ENCODE measurements at regions not wholly inside any gene's neighbourhood (a gene's known extent, or its start where the extent isn't known, plus 50 kb on each side); places are given as distances from the start of the nearest gene placed in this dataset.

GRCh38 chr20:60422848-60423247 lies 464.6 kb downstream of the CDH26 start (continued):
- TF ChIP-seq, protein P1, sequence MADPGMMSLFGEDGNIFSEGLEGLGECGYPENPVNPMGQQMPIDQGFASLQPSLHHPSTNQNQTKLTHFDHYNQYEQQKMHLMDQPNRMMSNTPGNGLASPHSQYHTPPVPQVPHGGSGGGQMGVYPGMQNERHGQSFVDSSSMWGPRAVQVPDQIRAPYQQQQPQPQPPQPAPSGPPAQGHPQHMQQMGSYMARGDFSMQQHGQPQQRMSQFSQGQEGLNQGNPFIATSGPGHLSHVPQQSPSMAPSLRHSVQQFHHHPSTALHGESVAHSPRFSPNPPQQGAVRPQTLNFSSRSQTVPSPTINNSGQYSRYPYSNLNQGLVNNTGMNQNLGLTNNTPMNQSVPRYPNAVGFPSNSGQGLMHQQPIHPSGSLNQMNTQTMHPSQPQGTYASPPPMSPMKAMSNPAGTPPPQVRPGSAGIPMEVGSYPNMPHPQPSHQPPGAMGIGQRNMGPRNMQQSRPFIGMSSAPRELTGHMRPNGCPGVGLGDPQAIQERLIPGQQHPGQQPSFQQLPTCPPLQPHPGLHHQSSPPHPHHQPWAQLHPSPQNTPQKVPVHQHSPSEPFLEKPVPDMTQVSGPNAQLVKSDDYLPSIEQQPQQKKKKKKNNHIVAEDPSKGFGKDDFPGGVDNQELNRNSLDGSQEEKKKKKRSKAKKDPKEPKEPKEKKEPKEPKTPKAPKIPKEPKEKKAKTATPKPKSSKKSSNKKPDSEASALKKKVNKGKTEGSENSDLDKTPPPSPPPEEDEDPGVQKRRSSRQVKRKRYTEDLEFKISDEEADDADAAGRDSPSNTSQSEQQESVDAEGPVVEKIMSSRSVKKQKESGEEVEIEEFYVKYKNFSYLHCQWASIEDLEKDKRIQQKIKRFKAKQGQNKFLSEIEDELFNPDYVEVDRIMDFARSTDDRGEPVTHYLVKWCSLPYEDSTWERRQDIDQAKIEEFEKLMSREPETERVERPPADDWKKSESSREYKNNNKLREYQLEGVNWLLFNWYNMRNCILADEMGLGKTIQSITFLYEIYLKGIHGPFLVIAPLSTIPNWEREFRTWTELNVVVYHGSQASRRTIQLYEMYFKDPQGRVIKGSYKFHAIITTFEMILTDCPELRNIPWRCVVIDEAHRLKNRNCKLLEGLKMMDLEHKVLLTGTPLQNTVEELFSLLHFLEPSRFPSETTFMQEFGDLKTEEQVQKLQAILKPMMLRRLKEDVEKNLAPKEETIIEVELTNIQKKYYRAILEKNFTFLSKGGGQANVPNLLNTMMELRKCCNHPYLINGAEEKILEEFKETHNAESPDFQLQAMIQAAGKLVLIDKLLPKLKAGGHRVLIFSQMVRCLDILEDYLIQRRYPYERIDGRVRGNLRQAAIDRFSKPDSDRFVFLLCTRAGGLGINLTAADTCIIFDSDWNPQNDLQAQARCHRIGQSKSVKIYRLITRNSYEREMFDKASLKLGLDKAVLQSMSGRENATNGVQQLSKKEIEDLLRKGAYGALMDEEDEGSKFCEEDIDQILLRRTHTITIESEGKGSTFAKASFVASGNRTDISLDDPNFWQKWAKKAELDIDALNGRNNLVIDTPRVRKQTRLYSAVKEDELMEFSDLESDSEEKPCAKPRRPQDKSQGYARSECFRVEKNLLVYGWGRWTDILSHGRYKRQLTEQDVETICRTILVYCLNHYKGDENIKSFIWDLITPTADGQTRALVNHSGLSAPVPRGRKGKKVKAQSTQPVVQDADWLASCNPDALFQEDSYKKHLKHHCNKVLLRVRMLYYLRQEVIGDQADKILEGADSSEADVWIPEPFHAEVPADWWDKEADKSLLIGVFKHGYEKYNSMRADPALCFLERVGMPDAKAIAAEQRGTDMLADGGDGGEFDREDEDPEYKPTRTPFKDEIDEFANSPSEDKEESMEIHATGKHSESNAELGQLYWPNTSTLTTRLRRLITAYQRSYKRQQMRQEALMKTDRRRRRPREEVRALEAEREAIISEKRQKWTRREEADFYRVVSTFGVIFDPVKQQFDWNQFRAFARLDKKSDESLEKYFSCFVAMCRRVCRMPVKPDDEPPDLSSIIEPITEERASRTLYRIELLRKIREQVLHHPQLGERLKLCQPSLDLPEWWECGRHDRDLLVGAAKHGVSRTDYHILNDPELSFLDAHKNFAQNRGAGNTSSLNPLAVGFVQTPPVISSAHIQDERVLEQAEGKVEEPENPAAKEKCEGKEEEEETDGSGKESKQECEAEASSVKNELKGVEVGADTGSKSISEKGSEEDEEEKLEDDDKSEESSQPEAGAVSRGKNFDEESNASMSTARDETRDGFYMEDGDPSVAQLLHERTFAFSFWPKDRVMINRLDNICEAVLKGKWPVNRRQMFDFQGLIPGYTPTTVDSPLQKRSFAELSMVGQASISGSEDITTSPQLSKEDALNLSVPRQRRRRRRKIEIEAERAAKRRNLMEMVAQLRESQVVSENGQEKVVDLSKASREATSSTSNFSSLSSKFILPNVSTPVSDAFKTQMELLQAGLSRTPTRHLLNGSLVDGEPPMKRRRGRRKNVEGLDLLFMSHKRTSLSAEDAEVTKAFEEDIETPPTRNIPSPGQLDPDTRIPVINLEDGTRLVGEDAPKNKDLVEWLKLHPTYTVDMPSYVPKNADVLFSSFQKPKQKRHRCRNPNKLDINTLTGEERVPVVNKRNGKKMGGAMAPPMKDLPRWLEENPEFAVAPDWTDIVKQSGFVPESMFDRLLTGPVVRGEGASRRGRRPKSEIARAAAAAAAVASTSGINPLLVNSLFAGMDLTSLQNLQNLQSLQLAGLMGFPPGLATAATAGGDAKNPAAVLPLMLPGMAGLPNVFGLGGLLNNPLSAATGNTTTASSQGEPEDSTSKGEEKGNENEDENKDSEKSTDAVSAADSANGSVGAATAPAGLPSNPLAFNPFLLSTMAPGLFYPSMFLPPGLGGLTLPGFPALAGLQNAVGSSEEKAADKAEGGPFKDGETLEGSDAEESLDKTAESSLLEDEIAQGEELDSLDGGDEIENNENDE (IDR thresholded peaks at IDR 0.05; ENCODE audit: insufficient replicate concordance, low read length), result no peak
- no peak for TF ChIP-seq TEAD4 (IDR thresholded peaks at IDR 0.05; ENCODE audit: low read depth, low read length)
- no peak for TF ChIP-seq SIN3A (conservative IDR thresholded peaks at IDR 0.05 in 1 of 2, IDR thresholded peaks at IDR 0.05 in 1 of 2; ENCODE audit: low read depth in 1 of 2, low read length in 2 of 2)
- no peak for TF ChIP-seq GTF2F1 (IDR thresholded peaks at IDR 0.05; ENCODE audit: borderline replicate concordance, low read depth, low read length)
- no peak for TF ChIP-seq KDM1A (IDR thresholded peaks at IDR 0.05; ENCODE audit: borderline replicate concordance, low read length)
- no peak for TF ChIP-seq KDM5A (IDR thresholded peaks at IDR 0.05; ENCODE audit: low read length)
- no peak for TF ChIP-seq KDM4A (IDR thresholded peaks at IDR 0.05; ENCODE audit: low read depth, low read length, severe bottlenecking)
- no peak for TF ChIP-seq TCF12 (IDR thresholded peaks at IDR 0.05; ENCODE audit: low read depth, low read length)
- no peak for TF ChIP-seq CHD1 (IDR thresholded peaks at IDR 0.05; ENCODE audit: low read depth, low read length)
- TF ChIP-seq CTBP2 (IDR thresholded peaks at IDR 0.05; ENCODE audit: borderline replicate concordance, insufficient read depth, insufficient read length, low read length), result no peak
- no peak for TF ChIP-seq TBP (IDR thresholded peaks at IDR 0.05; ENCODE audit: low read depth, low read length)
- TF ChIP-seq CBX5 (IDR thresholded peaks at IDR 0.05; ENCODE audit: low read depth, low read length), result no peak

Data from H1 (cell line).